WI38 (cell line): ENCODE measurements at regions not wholly inside any gene's neighbourhood (a gene's known extent, or its start where the extent isn't known, plus 50 kb on each side); places are given as distances from the start of the nearest gene placed in this dataset.

Experiments used
- H3K4me3 ChIP-seq: 2 replicates; pipeline ENCODE4 v1.5.1; 2011; ENCODE audit warnings: low read depth, mild to moderate bottlenecking, control low read depth, low read length
- CTCF ChIP-seq: IDR thresholded peaks from 2 replicates; pipeline ENCODE4 v1.5.1; 2012; ENCODE audit warnings: low read depth, mild to moderate bottlenecking, control low read depth, low read length

GRCh38 chr5:141800617-141801016 lies 77.6 kb downstream of the PCDH1 start:
- no peak for TF ChIP-seq CTCF
- H3K4me3 ChIP-seq, result no peak overlapping the region

- TF ChIP-seq CTCF, result no peak
- H3K4me3 ChIP-seq, result no peak overlapping the region
Measured at GRCh38 chr5:141799507-141800167, 78.6 kb downstream of the PCDH1 start.

DNA sequence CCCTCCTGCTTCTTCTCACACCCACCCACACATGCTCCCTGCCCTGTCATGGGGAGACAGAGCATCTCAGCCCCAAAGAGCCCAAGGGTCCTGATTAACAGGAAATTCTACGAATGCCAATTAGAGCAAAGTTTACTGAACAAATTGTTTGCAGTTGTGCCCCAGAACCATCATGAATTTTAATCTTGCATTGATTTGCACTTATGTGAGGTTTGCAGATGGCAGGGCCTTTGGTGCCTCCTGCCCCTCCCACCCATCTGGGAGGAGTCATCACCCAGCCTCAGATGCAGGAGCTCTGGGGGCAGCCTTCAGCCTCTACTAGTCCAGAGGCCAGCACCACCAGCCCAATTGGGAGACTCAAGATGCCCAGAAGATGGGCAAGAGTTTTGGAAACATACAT lies 80.8 kb downstream of the PCDH1 start:
- no peak for TF ChIP-seq CTCF
- H3K4me3 ChIP-seq, result no peak overlapping the region

- TF ChIP-seq CTCF, result no peak
Measured at GRCh38 chr5:141795421-141795820, 82.8 kb downstream of the PCDH1 start.

GRCh38 chr5:141793881-141794280 lies 84.3 kb downstream of the PCDH1 start:
- TF ChIP-seq CTCF, result no peak

More at GRCh38 chr5:141795421-141795820, 82.8 kb downstream of the PCDH1 start:
- no peak overlapping the region for H3K4me3 ChIP-seq

DNA sequence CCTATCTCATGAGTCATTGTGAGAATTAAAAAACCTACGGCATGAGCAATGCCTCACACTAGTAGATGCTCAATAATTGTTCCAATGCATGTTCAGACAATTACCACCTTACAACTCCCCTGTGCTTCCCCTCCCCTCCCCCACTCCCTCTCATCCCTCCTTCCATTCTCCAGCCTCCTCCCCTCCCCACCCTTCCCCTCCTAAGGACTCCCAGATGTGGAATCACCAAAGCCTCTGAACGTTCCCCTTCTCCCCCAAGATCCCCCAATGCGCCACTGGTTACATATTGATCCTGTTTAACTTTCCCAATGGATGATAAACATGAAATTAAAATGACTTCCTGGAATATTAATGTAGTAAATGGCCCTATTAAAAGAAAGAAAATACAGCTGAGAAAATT lies 84.8 kb downstream of the PCDH1 start:
- H3K4me3 ChIP-seq, result no peak overlapping the region
- TF ChIP-seq CTCF, result no peak

More at GRCh38 chr5:141793881-141794280, 84.3 kb downstream of the PCDH1 start:
- no peak overlapping the region for H3K4me3 ChIP-seq

DNA sequence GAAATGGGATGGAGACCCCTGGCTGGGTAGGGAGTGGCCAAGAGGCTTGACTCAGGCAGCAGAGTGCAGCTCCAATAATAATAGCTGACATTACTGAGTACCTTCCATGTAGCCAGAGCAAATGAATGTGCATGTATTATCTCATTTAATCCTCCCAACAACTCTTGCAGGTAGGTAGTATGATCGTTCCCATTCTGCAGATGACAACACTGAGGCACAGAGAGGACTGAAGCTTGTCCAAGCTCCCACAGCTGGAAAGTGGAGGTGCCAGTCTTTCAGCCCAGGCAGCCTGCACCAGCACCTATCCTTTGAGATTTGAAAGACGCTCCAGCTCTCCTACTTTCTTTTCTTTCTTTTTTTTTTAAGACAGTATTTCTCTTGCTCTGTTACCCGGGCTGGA lies 87.6 kb downstream of the PCDH1 start:
- TF ChIP-seq CTCF, result no peak
- no peak overlapping the region for H3K4me3 ChIP-seq
